ENCODE measurements at regions not wholly inside any gene's neighbourhood (a gene's known extent, or its start where the extent isn't known, plus 50 kb on each side); places are given as distances from the start of the nearest gene placed in this dataset.

- no peak for TF ChIP-seq POLR2A (IDR thresholded peaks at IDR 0.05)
- TF ChIP-seq CTCF (IDR thresholded peaks at IDR 0.05): no peak
- TF ChIP-seq POLR2AphosphoS5 (IDR thresholded peaks at IDR 0.05): no peak
- TF ChIP-seq EP300 (IDR thresholded peaks at IDR 0.05): no peak
- Histone ChIP-seq H3K4me3 (no peak overlapping the region), H3K9me3 (no peaks in the 10 kb centered on the region), H3K27ac (peak overlapping the region; percentile 71 to 76 (median 74)), H3K36me3 (no peaks in the 10 kb centered on the region), H3K27me3 (no peaks in the 10 kb centered on the region), H3K4me1 (peaks cover 0 to 49% (median 38%) of the 10 kb centered on the region in 4 donors)
- DNase-seq: no peak
- intact Hi-C loops (cut with DNase I): loop anchor here (5.0 kb wide), 3 partner anchors 65 to 125 kb away; partner anchors contain the start of gene RRBP1
- WGBS, 2 donors: 76 to 82% methylated on average over 2 of the region's 2 CpGs
Observed at GRCh38 chr20:17807651-17808050, 107.9 kb downstream of the BANF2 start.

- Histone ChIP-seq H3K9me3 (no peaks in the 10 kb centered on the region), H3K27ac (peak overlapping the region; percentile 71 to 76 (median 74)), H3K4me3 (peak overlapping the region in 1 of 4 donors; percentile 1), H3K4me1 (peaks cover 0 to 49% (median 38%) of the 10 kb centered on the region in 4 donors), H3K27me3 (no peaks in the 10 kb centered on the region), H3K36me3 (no peaks in the 10 kb centered on the region)
- 71 to 79% methylated on average over 26 of the region's 26 CpGs for WGBS, 2 donors
- peak; percentile 91 for DNase-seq
- peak; percentile 13 to 65 (median 56) for TF ChIP-seq POLR2AphosphoS5 (IDR thresholded peaks at IDR 0.05)
- no peak for TF ChIP-seq POLR2A (IDR thresholded peaks at IDR 0.05)
- intact Hi-C loops (cut with DNase I): loop anchor here (5.0 kb wide), 3 partner anchors 65 to 125 kb away; partner anchors contain the start of gene RRBP1
Observed at GRCh38 chr20:17806739-17807441, 107.1 kb downstream of the BANF2 start.

GRCh38 chr20:17806107-17806506, 106.3 kb downstream of the BANF2 start:
- TF ChIP-seq CTCF (IDR thresholded peaks at IDR 0.05) (no peak), EP300 (IDR thresholded peaks at IDR 0.05) (no peak), POLR2A (IDR thresholded peaks at IDR 0.05) (no peak), POLR2AphosphoS5 (IDR thresholded peaks at IDR 0.05) (no peak)
- 87 to 93% methylated on average over 7 of the region's 7 CpGs for WGBS, 2 donors
- Histone ChIP-seq H3K27me3 (no peaks in the 10 kb centered on the region), H3K4me1 (peaks cover 0 to 49% (median 38%) of the 10 kb centered on the region in 4 donors), H3K4me3 (no peak overlapping the region), H3K36me3 (no peaks in the 10 kb centered on the region), H3K27ac (peak overlapping the region; percentile 71 to 76 (median 74)), H3K9me3 (no peaks in the 10 kb centered on the region)
- intact Hi-C loops (cut with DNase I): loop anchor here (5.0 kb wide), 3 partner anchors 66 to 124 kb away; partner anchors contain the start of gene RRBP1
- no peak for DNase-seq

GRCh38 chr20:17803765-17804164, 104.0 kb downstream of the BANF2 start:
- Histone ChIP-seq H3K27me3 (no peaks in the 10 kb centered on the region), H3K27ac (no peak overlapping the region), H3K36me3 (no peaks in the 10 kb centered on the region), H3K9me3 (no peaks in the 10 kb centered on the region), H3K4me1 (peaks cover 0 to 30% (median 22%) of the 10 kb centered on the region in 4 donors), H3K4me3 (no peak overlapping the region)
- WGBS, 2 donors: 85 to 92% methylated on average over 2 of the region's 2 CpGs
- DNase-seq: peak; percentile 72
- TF ChIP-seq POLR2AphosphoS5 (IDR thresholded peaks at IDR 0.05) (peak in 3 of 4 donors; percentile 11 to 38 (median 26)), EP300 (IDR thresholded peaks at IDR 0.05) (no peak)
- intact Hi-C loops (cut with DNase I): no loop called here

GRCh38 chr20:17799575-17800227, 99.9 kb downstream of the BANF2 start:
- no peak for DNase-seq
- no peak overlapping the region for H3K4me3 ChIP-seq
- peaks cover 0 to 4% (median 0%) of the 10 kb centered on the region in 4 donors for H3K4me1 ChIP-seq
- TF ChIP-seq CTCF (IDR thresholded peaks at IDR 0.05) (no peak), EP300 (IDR thresholded peaks at IDR 0.05) (no peak), POLR2A (IDR thresholded peaks at IDR 0.05) (no peak), POLR2AphosphoS5 (IDR thresholded peaks at IDR 0.05) (no peak)
- no peak overlapping the region for H3K27ac ChIP-seq
- H3K9me3 ChIP-seq: no peaks in the 10 kb centered on the region
- intact Hi-C loops (cut with DNase I): no loop called here
- no peaks in the 10 kb centered on the region for H3K27me3 ChIP-seq
- no peaks in the 10 kb centered on the region for H3K36me3 ChIP-seq
- WGBS, 2 donors: 97 to 100% methylated on average over 1 of the region's 1 CpG
